HG02884 (cell line): ENCODE measurements at regions not wholly inside any gene's neighbourhood (a gene's known extent, or its start where the extent isn't known, plus 50 kb on each side); places are given as distances from the start of the nearest gene placed in this dataset.
"Not testable (repeated sequence)": the region's sequence is repeated elsewhere in the genome, so short reads cannot be mapped to it uniquely, and the experiment has no call there.

Source experiments
- ATAC-seq: cut with Tn5 transposase; IDR thresholded peaks from one replicate; pipeline ENCODE4 v1.9.1; 2021; ENCODE audit warnings: mild to moderate bottlenecking, moderate library complexity; ENCODE audit not compliant: unreplicated experiment

- ATAC-seq: no peak
Observed at GRCh38 chr6:27095914-27096313, 151.6 kb upstream of the PRSS16 start.

GRCh38 chr6:27096834-27097511 is 150.5 kb upstream of the PRSS16 start:
- ATAC-seq: peak; percentile 44

- ATAC-seq: no peak
Observed at GRCh38 chr6:27098956-27099355, 148.5 kb upstream of the PRSS16 start.

GRCh38 chr6:27100921-27101320 is 146.6 kb upstream of the PRSS16 start:
- no peak for ATAC-seq

GRCh38 chr6:27101824-27102223 is 145.7 kb upstream of the PRSS16 start:
- ATAC-seq: no peak

- no peak for ATAC-seq
Observed at GRCh38 chr6:27106382-27106781, 141.1 kb upstream of the PRSS16 start.

- ATAC-seq: no peak
Observed at GRCh38 chr6:27111743-27112142, 135.8 kb upstream of the PRSS16 start.

GRCh38 chr6:27112974-27113373 is 134.5 kb upstream of the PRSS16 start:
- ATAC-seq: no peak

- no peak for ATAC-seq
Observed at GRCh38 chr6:27119329-27119728, 128.2 kb upstream of the PRSS16 start.

GRCh38 chr6:27119761-27120160 is 127.7 kb upstream of the PRSS16 start:
- no peak for ATAC-seq

GRCh38 chr6:27121640-27122039 is 125.9 kb upstream of the PRSS16 start:
- no peak for ATAC-seq

GRCh38 chr6:27124252-27124657 is 123.2 kb upstream of the PRSS16 start:
- ATAC-seq: no peak

- ATAC-seq: no peak
Observed at GRCh38 chr6:27126046-27126814, 121.3 kb upstream of the PRSS16 start.

- ATAC-seq: peak; percentile 70
Observed at GRCh38 chr6:27126815-27127537, 120.5 kb upstream of the PRSS16 start.

GRCh38 chr6:27127874-27128273 is 119.6 kb upstream of the PRSS16 start:
- not testable (repeated sequence) for ATAC-seq

- ATAC-seq: no peak
Observed at GRCh38 chr6:27128311-27129094, 119.0 kb upstream of the PRSS16 start.

- no peak for ATAC-seq
Observed at GRCh38 chr6:27129095-27129815, 118.2 kb upstream of the PRSS16 start.

- ATAC-seq: no peak
Observed at GRCh38 chr6:27129917-27130316, 117.6 kb upstream of the PRSS16 start.

- ATAC-seq: no peak
Observed at GRCh38 chr6:27130668-27131428, 116.7 kb upstream of the PRSS16 start.

GRCh38 chr6:27132282-27132531 is 115.3 kb upstream of the PRSS16 start:
- ATAC-seq: peak; percentile 8
